ENCODE measurements at regions not wholly inside any gene's neighbourhood (a gene's known extent, or its start where the extent isn't known, plus 50 kb on each side); places are given as distances from the start of the nearest gene placed in this dataset.

DNA sequence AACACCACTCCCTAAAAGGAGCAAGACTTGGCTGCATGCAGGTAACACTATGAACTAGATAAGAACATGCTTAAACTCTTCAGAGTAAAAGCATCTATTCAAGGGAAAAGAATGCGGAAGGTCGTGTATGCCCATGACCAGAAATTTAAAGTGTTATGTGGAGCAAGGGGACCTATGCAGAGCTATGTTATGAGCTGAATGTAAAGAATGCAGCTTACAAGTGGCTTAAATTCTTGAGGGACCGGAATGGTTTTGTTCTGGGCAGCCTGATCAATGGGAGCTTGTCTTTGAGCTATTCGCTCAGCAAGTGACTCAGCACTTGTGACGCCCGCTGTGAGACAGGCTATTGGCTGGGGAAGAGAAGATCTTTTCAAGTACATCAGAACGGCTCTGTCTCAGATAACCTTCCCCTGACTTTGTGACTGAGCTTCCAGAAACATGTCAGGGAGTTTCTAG, 367.5 kb upstream of the THBS1 start (continued):
- TF ChIP-seq, protein P1, sequence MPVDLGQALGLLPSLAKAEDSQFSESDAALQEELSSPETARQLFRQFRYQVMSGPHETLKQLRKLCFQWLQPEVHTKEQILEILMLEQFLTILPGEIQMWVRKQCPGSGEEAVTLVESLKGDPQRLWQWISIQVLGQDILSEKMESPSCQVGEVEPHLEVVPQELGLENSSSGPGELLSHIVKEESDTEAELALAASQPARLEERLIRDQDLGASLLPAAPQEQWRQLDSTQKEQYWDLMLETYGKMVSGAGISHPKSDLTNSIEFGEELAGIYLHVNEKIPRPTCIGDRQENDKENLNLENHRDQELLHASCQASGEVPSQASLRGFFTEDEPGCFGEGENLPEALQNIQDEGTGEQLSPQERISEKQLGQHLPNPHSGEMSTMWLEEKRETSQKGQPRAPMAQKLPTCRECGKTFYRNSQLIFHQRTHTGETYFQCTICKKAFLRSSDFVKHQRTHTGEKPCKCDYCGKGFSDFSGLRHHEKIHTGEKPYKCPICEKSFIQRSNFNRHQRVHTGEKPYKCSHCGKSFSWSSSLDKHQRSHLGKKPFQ (CRISPR knock-in tag; IDR thresholded peaks at IDR 0.05; ENCODE audit: insufficient replicate concordance): no peak
- TF ChIP-seq ZSCAN22 (CRISPR knock-in tag; IDR thresholded peaks at IDR 0.05) (no peak), ATF1 (CRISPR knock-in tag; IDR thresholded peaks at IDR 0.05) (no peak), SRF (IDR thresholded peaks at IDR 0.05; ENCODE audit: low read depth, low read length) (no peak), JUNB (CRISPR knock-in tag; IDR thresholded peaks at IDR 0.05; ENCODE audit: borderline replicate concordance) (no peak; the same call in 1 of the 2 replicates), ZNF564 (CRISPR knock-in tag; IDR thresholded peaks at IDR 0.05) (no peak), RNF2 (conservative IDR thresholded peaks at IDR 0.05; ENCODE audit: low read depth) (no peak), SOX13 (IDR thresholded peaks at IDR 0.05) (no peak), SOX13 (CRISPR knock-in tag; conservative IDR thresholded peaks at IDR 0.05 in 1 of 2, IDR thresholded peaks at IDR 0.05 in 1 of 2) (peak in 1 of 2 experiments; percentile 80; a peak in 2 of 4 replicates), NFYC (CRISPR knock-in tag; IDR thresholded peaks at IDR 0.05) (no peak), ZNF501 (CRISPR knock-in tag; IDR thresholded peaks at IDR 0.05) (no peak), FOSL1 (CRISPR knock-in tag; IDR thresholded peaks at IDR 0.05; ENCODE audit: borderline replicate concordance) (peak; percentile 54; the same call in 1 of the 2 replicates), TMF1 (CRISPR knock-in tag; IDR thresholded peaks at IDR 0.05; ENCODE audit: low read depth) (no peak), ZNF569 (CRISPR knock-in tag; IDR thresholded peaks at IDR 0.05; ENCODE audit: borderline replicate concordance) (no peak), FOXO1 (CRISPR knock-in tag; IDR thresholded peaks at IDR 0.05) (no peak), HNRNPUL1 (IDR thresholded peaks at IDR 0.05; ENCODE audit: low read depth, low read length) (no peak), ZMYM4 (CRISPR knock-in tag; IDR thresholded peaks at IDR 0.05) (peak; percentile 24; the same call in 1 of the 2 replicates), PHF8 (CRISPR knock-in tag; IDR thresholded peaks at IDR 0.05) (no peak)
- TF ChIP-seq, protein P2, sequence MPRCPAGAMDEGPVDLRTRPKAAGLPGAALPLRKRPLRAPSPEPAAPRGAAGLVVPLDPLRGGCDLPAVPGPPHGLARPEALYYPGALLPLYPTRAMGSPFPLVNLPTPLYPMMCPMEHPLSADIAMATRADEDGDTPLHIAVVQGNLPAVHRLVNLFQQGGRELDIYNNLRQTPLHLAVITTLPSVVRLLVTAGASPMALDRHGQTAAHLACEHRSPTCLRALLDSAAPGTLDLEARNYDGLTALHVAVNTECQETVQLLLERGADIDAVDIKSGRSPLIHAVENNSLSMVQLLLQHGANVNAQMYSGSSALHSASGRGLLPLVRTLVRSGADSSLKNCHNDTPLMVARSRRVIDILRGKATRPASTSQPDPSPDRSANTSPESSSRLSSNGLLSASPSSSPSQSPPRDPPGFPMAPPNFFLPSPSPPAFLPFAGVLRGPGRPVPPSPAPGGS (CRISPR knock-in tag; IDR thresholded peaks at IDR 0.05): no peak
- TF ChIP-seq, protein P3, sequence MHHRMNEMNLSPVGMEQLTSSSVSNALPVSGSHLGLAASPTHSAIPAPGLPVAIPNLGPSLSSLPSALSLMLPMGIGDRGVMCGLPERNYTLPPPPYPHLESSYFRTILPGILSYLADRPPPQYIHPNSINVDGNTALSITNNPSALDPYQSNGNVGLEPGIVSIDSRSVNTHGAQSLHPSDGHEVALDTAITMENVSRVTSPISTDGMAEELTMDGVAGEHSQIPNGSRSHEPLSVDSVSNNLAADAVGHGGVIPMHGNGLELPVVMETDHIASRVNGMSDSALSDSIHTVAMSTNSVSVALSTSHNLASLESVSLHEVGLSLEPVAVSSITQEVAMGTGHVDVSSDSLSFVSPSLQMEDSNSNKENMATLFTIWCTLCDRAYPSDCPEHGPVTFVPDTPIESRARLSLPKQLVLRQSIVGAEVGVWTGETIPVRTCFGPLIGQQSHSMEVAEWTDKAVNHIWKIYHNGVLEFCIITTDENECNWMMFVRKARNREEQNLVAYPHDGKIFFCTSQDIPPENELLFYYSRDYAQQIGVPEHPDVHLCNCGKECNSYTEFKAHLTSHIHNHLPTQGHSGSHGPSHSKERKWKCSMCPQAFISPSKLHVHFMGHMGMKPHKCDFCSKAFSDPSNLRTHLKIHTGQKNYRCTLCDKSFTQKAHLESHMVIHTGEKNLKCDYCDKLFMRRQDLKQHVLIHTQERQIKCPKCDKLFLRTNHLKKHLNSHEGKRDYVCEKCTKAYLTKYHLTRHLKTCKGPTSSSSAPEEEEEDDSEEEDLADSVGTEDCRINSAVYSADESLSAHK (CRISPR knock-in tag; IDR thresholded peaks at IDR 0.05; ENCODE audit: borderline replicate concordance): no peak
- TF ChIP-seq, protein P4, sequence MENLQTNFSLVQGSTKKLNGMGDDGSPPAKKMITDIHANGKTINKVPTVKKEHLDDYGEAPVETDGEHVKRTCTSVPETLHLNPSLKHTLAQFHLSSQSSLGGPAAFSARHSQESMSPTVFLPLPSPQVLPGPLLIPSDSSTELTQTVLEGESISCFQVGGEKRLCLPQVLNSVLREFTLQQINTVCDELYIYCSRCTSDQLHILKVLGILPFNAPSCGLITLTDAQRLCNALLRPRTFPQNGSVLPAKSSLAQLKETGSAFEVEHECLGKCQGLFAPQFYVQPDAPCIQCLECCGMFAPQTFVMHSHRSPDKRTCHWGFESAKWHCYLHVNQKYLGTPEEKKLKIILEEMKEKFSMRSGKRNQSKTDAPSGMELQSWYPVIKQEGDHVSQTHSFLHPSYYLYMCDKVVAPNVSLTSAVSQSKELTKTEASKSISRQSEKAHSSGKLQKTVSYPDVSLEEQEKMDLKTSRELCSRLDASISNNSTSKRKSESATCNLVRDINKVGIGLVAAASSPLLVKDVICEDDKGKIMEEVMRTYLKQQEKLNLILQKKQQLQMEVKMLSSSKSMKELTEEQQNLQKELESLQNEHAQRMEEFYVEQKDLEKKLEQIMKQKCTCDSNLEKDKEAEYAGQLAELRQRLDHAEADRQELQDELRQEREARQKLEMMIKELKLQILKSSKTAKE (CRISPR knock-in tag; IDR thresholded peaks at IDR 0.05; ENCODE audit: borderline replicate concordance): no peak
- TF ChIP-seq, protein P5, sequence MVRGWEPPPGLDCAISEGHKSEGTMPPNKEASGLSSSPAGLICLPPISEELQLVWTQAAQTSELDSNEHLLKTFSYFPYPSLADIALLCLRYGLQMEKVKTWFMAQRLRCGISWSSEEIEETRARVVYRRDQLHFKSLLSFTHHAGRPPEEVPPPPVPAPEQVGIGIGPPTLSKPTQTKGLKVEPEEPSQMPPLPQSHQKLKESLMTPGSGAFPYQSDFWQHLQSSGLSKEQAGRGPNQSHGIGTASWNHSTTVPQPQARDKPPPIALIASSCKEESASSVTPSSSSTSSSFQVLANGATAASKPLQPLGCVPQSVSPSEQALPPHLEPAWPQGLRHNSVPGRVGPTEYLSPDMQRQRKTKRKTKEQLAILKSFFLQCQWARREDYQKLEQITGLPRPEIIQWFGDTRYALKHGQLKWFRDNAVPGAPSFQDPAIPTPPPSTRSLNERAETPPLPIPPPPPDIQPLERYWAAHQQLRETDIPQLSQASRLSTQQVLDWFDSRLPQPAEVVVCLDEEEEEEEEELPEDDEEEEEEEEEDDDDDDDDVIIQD (CRISPR knock-in tag; IDR thresholded peaks at IDR 0.05; ENCODE audit: low read depth): peak; percentile 54; the same call in 1 of the 2 replicates
